MM.1S (cell line): ENCODE measurements at regions not wholly inside any gene's neighbourhood (a gene's known extent, or its start where the extent isn't known, plus 50 kb on each side); places are given as distances from the start of the nearest gene placed in this dataset.

ENCODE experiments used
- DNase-seq: peaks from one replicate; pipeline ENCODE4 v3.0.0-alpha.2; 2015
- H2AFZ ChIP-seq: fragments of 300-600 bp; sonication (generic); 2 replicates; pipeline ENCODE4 v1.6.0; 2016; ENCODE audit warnings: antibody characterized with exemption, low read length
- H3F3A ChIP-seq: fragments of 300-600 bp; sonication (generic); 2 replicates; pipeline ENCODE4 v1.6.1; 2016; ENCODE audit warnings: mild to moderate bottlenecking, antibody characterized with exemption, low read length, moderate library complexity, mixed read lengths; ENCODE audit not compliant: insufficient read depth
- H3K27ac ChIP-seq: fragments of 300-600 bp; sonication (generic); 2 replicates; pipeline ENCODE4 v1.5.1; 2016; ENCODE audit warnings: mild to moderate bottlenecking, low read length
- H3K27me3 ChIP-seq: fragments of 300-600 bp; sonication (generic); replicated peaks from 2 replicates; pipeline ENCODE4 v1.6.0; 2016; ENCODE audit warnings: low read length; ENCODE audit not compliant: insufficient read depth
- H3K36me3 ChIP-seq: fragments of 300-600 bp; sonication (generic); replicated peaks from 2 replicates; pipeline ENCODE4 v1.6.1; 2016; ENCODE audit warnings: mild to moderate bottlenecking, low read length, mixed read lengths; ENCODE audit not compliant: insufficient read depth
- H3K4me1 ChIP-seq: fragments of 300-600 bp; sonication (generic); 2 replicates; pipeline ENCODE4 v1.6.1; 2016; ENCODE audit warnings: low read length, mixed read lengths
- H3K4me2 ChIP-seq: fragments of 300-600 bp; sonication (generic); 2 replicates; pipeline ENCODE4 v1.6.0; 2016; ENCODE audit warnings: low read depth, low read length
- H3K4me3 ChIP-seq: fragments of 300-600 bp; sonication (generic); 2 replicates; pipeline ENCODE4 v1.5.1; 2016; ENCODE audit warnings: low read length, mixed read lengths
- H3K79me2 ChIP-seq: fragments of 300-600 bp; sonication (generic); 2 replicates; pipeline ENCODE4 v1.6.1; 2016; ENCODE audit warnings: mixed run types, low read length, mixed read lengths
- H3K9ac ChIP-seq: fragments of 300-600 bp; sonication (generic); 2 replicates; pipeline ENCODE4 v1.6.1; 2016; ENCODE audit warnings: low read length, mixed read lengths
- H3K9me2 ChIP-seq: fragments of 300-600 bp; sonication (generic); replicated peaks from 2 replicates; pipeline ENCODE4 v1.6.1; 2016; ENCODE audit warnings: mild to moderate bottlenecking, low read length, mixed read lengths; ENCODE audit not compliant: insufficient read depth
- H3K9me3 ChIP-seq: fragments of 300-600 bp; sonication (generic); replicated peaks from 2 replicates; pipeline ENCODE4 v1.6.1; 2016; ENCODE audit warnings: mild to moderate bottlenecking, low read length, mixed read lengths; ENCODE audit not compliant: insufficient read depth
- H4K20me1 ChIP-seq: fragments of 300-600 bp; sonication (generic); 2 replicates; pipeline ENCODE4 v1.6.1; 2016; ENCODE audit warnings: mild to moderate bottlenecking, low read length, moderate library complexity, mixed read lengths; ENCODE audit not compliant: insufficient read depth
- EZH2 ChIP-seq: fragments of 300-600 bp; sonication (generic); optimal IDR thresholded peaks from 2 replicates; pipeline ENCODE3; 2017; ENCODE audit warnings: low read depth, mild to moderate bottlenecking, antibody characterized with exemption, low read length, mixed read lengths
- EZH2phosphoT487 ChIP-seq: fragments of 300-600 bp; sonication (generic); IDR thresholded peaks from 2 replicates; pipeline ENCODE4 v1.6.1; 2018; ENCODE audit warnings: antibody characterized with exemption, low read length
- TF ChIP-seq, protein P1 (sequence below): fragments of 300-600 bp; sonication (generic); IDR thresholded peaks from 2 replicates; pipeline ENCODE4 v1.5.1; 2016; ENCODE audit warnings: antibody characterized with exemption, low read length, mixed read lengths

DNA sequence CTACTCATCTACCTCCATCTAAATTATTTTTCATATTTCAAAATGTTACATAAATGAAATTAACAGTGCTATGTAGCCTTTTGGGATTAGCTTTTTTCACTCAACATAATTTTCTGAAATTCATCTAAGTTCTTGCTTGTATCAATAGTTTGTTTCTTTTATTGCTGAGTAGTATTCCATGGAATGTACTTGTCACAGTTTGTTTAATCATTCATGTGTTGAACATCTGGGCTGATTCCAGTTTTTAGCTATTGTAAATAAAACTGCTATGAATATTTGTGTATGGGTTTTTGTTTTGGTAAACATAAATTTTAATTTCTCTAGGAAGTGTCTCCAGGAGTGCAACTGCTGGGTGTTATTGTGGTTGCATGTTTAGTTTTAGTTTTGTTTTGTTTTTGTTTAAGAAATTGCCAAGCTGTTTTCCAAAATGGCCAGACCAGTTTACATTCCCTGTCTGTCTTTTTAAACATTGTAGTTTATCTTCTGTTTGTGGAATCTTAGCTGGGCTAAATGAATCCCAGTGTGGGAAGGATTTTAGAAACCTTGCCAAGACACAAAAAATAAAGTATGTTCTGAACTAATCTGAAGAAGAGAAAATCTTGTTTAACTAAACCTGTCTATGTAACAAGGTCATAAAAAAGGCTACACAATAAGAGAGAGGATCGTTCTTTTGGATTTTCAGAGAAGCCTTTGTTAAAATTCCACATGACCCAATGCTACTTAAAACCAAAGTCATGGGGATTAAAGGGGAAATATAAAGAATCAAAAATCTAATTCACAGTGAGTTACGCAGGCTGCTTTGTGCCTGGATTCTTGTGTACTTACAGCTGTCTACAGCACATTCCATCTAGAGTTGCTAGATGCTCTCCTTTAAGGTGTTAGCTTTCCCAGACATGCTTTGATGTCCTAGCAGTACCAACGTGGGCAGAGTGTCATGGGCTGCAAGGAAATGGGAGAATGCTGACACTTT is 129.2 kb upstream of the SUCLG2 start:
- TF ChIP-seq, protein P1, sequence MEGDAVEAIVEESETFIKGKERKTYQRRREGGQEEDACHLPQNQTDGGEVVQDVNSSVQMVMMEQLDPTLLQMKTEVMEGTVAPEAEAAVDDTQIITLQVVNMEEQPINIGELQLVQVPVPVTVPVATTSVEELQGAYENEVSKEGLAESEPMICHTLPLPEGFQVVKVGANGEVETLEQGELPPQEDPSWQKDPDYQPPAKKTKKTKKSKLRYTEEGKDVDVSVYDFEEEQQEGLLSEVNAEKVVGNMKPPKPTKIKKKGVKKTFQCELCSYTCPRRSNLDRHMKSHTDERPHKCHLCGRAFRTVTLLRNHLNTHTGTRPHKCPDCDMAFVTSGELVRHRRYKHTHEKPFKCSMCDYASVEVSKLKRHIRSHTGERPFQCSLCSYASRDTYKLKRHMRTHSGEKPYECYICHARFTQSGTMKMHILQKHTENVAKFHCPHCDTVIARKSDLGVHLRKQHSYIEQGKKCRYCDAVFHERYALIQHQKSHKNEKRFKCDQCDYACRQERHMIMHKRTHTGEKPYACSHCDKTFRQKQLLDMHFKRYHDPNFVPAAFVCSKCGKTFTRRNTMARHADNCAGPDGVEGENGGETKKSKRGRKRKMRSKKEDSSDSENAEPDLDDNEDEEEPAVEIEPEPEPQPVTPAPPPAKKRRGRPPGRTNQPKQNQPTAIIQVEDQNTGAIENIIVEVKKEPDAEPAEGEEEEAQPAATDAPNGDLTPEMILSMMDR = no peak
- DNase-seq = no peak
- H3K9me3 ChIP-seq = no peaks in the 10 kb centered on the region
- no peaks in the 10 kb centered on the region for H3K27me3 ChIP-seq
- H2AFZ ChIP-seq = no peak overlapping the region
- no peaks in the 10 kb centered on the region for H3K79me2 ChIP-seq
- no peaks in the 10 kb centered on the region for H3K9me2 ChIP-seq
- H3K36me3 ChIP-seq = no peaks in the 10 kb centered on the region
- H3K4me3 ChIP-seq = no peak overlapping the region
- H4K20me1 ChIP-seq = no peaks in the 10 kb centered on the region
- no peaks in the 10 kb centered on the region for H3F3A ChIP-seq
- no peaks in the 10 kb centered on the region for H3K4me1 ChIP-seq
- no peak overlapping the region for H3K4me2 ChIP-seq
- no peak overlapping the region for H3K9ac ChIP-seq
- H3K27ac ChIP-seq = no peak overlapping the region

DNA sequence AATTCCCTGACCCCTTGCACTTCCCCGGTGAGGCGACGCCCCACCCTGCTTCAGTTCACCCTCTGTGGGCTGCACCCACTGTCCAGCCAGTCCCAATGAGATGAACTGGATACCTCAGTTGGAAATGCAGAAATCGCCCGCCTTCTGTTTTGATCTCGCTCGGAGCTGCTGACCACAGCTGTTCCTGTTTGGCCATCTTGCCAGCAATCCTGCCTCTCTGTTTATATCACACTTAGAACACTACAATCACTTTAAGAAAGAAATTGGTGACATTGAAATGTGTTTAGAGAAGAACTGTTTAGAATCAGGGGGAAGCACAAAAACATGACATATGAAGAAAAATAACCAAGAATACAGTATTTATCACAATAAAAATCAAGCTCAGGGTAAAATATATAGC is 127.5 kb upstream of the SUCLG2 start:
- Histone ChIP-seq H3K79me2 (no peaks in the 10 kb centered on the region), H3K27ac (no peak overlapping the region), H3K9me3 (no peaks in the 10 kb centered on the region), H3K27me3 (no peaks in the 10 kb centered on the region), H3K9me2 (no peaks in the 10 kb centered on the region), H3K4me1 (no peaks in the 10 kb centered on the region), H3K36me3 (no peaks in the 10 kb centered on the region), H3K4me3 (no peak overlapping the region), H4K20me1 (no peaks in the 10 kb centered on the region), H3F3A (no peaks in the 10 kb centered on the region), H3K9ac (no peak overlapping the region), H2AFZ (no peak overlapping the region), H3K4me2 (no peak overlapping the region)
- no peak for DNase-seq
- TF ChIP-seq, protein P1 = no peak
- TF ChIP-seq EZH2 (no peak), EZH2phosphoT487 (no peak)

DNA sequence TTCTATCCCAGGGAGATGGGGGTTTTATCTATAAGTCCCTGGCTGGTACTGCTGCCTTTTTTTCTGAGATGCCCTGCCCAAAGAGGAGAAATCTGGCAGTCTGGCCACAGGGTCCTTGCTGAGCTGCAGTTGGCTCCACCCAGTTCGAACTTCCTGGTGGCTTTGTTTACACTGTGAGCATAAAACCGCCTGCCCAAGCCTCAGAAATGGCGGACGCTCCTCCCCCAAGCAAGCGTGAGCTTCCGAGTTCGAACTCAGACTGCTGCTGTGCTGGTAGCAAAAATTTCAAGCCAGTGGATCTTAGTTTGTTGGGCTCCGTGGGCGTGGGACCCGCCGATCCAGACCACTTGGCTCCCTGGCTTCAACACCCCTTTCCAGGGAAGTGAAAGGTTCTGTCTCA is 126.8 kb upstream of the SUCLG2 start:
- H3K27ac ChIP-seq = no peak overlapping the region
- H3K4me3 ChIP-seq = no peak overlapping the region
- TF ChIP-seq, protein P1 = no peak
- no peak for TF ChIP-seq EZH2
- no peak for TF ChIP-seq EZH2phosphoT487
- H3F3A ChIP-seq = no peaks in the 10 kb centered on the region
- no peak overlapping the region for H3K4me2 ChIP-seq
- no peak overlapping the region for H2AFZ ChIP-seq
- H3K4me1 ChIP-seq = no peaks in the 10 kb centered on the region
- no peaks in the 10 kb centered on the region for H3K27me3 ChIP-seq
- no peaks in the 10 kb centered on the region for H3K9me3 ChIP-seq
- DNase-seq = no peak
- no peak overlapping the region for H3K9ac ChIP-seq
- H3K79me2 ChIP-seq = no peaks in the 10 kb centered on the region
- H3K36me3 ChIP-seq = no peaks in the 10 kb centered on the region
- H4K20me1 ChIP-seq = no peaks in the 10 kb centered on the region
- no peaks in the 10 kb centered on the region for H3K9me2 ChIP-seq
